ENCODE measurements at regions not wholly inside any gene's neighbourhood (a gene's known extent, or its start where the extent isn't known, plus 50 kb on each side); places are given as distances from the start of the nearest gene placed in this dataset.

GRCh38 chr9:129319938-129320481 lies 141.9 kb upstream of the IER5L start:
- TF ChIP-seq CTCF (IDR thresholded peaks at IDR 0.05) (no peak), POLR2A (IDR thresholded peaks at IDR 0.05) (no peak)

All from body of pancreas (tissue), 4 donors.